Colonic mucosa (tissue), 4 donors: ENCODE measurements at regions not wholly inside any gene's neighbourhood (a gene's known extent, or its start where the extent isn't known, plus 50 kb on each side); places are given as distances from the start of the nearest gene placed in this dataset.

Source experiments
- DNase-seq: peaks from one replicate; pipeline ENCODE4 v3.0.0-alpha.2; 2020
- H3K27ac ChIP-seq: fragments of 200-600 bp; one replicate; pipeline ENCODE4 v1.8.0; 2021
- H3K27me3 ChIP-seq: fragments of 200-600 bp; one replicate; pipeline ENCODE4 v1.8.0; 2021
- H3K36me3 ChIP-seq: fragments of 200-600 bp; one replicate; pipeline ENCODE4 v1.8.0; 2021
- H3K4me1 ChIP-seq: fragments of 200-600 bp; one replicate; pipeline ENCODE4 v1.8.0; 2021; ENCODE audit warnings: mild to moderate bottlenecking
- H3K4me3 ChIP-seq: fragments of 200-600 bp; one replicate; pipeline ENCODE4 v1.8.0; 2021
- H3K9ac ChIP-seq, 2 donors: one replicate each; pipeline ENCODE4 v1.7.0; 2013; ENCODE audit warnings: control low read depth in 2 of 2, low read depth in 2 of 2, low read length in 2 of 2
- H3K9me3 ChIP-seq: fragments of 200-600 bp; one replicate; pipeline ENCODE4 v1.8.0; 2021
- CTCF ChIP-seq: fragments of 200-600 bp; IDR thresholded peaks from one replicate; pipeline ENCODE4 v1.8.0; 2022; ENCODE audit warnings: antibody characterized with exemption, mild to moderate bottlenecking
- intact Hi-C: fragments of 100-400 bp; cut with DNase I; formaldehyde crosslinking; loops from one replicate; pipeline ENCODE4 v1.14.1; 2022
- donor health status: healthy.
- donor health status: DM: no; HTN: no; CAD: no.
- donor health status: DM: no; HTN: no; CAD: no.

- Histone ChIP-seq H3K4me3 (no peak overlapping the region), H3K36me3 (no peaks in the 10 kb centered on the region), H3K9ac (no peak overlapping the region), H3K4me1 (no peaks in the 10 kb centered on the region), H3K27ac (no peak overlapping the region), H3K27me3 (no peaks in the 10 kb centered on the region), H3K9me3 (no peaks in the 10 kb centered on the region)
- no peak for TF ChIP-seq CTCF
- DNase-seq, result no peak
- intact Hi-C loops, result no loop called here
Observed at GRCh38 chr7:22578007-22578733, 78.2 kb upstream of the STEAP1B start.

- Histone ChIP-seq H3K9me3 (no peaks in the 10 kb centered on the region), H3K27ac (peak overlapping the region; percentile 12), H3K36me3 (no peaks in the 10 kb centered on the region), H3K4me3 (no peak overlapping the region), H3K9ac (no peak overlapping the region), H3K4me1 (no peaks in the 10 kb centered on the region), H3K27me3 (no peaks in the 10 kb centered on the region)
- DNase-seq, result peak; percentile 24
- no peak for TF ChIP-seq CTCF
- intact Hi-C loops, result no loop called here
Observed at GRCh38 chr7:22577470-22578001, 77.5 kb upstream of the STEAP1B start.

GRCh38 chr7:22576612-22577469 lies 76.9 kb upstream of the STEAP1B start:
- Histone ChIP-seq H3K9ac (no peak overlapping the region), H3K9me3 (no peaks in the 10 kb centered on the region), H3K4me1 (no peaks in the 10 kb centered on the region), H3K27me3 (no peaks in the 10 kb centered on the region), H3K27ac (peak overlapping the region; percentile 12), H3K36me3 (no peaks in the 10 kb centered on the region), H3K4me3 (no peak overlapping the region)
- no peak for TF ChIP-seq CTCF
- intact Hi-C loops, result no loop called here
- no peak for DNase-seq

- H3K4me1 ChIP-seq, result no peaks in the 10 kb centered on the region
- no peak overlapping the region for H3K27ac ChIP-seq
- H3K9me3 ChIP-seq, result no peaks in the 10 kb centered on the region
- no peak overlapping the region for H3K4me3 ChIP-seq
- no peak for DNase-seq
- H3K27me3 ChIP-seq, result no peaks in the 10 kb centered on the region
- no peak overlapping the region for H3K9ac ChIP-seq
- intact Hi-C loops, result no loop called here
- TF ChIP-seq CTCF, result no peak
- H3K36me3 ChIP-seq, result no peaks in the 10 kb centered on the region
Observed at GRCh38 chr7:22574754-22575520, 74.9 kb upstream of the STEAP1B start.

- intact Hi-C loops, result no loop called here
- Histone ChIP-seq H3K4me1 (no peaks in the 10 kb centered on the region), H3K4me3 (no peak overlapping the region), H3K36me3 (no peaks in the 10 kb centered on the region), H3K27ac (no peak overlapping the region), H3K9ac (no peak overlapping the region), H3K27me3 (no peaks in the 10 kb centered on the region), H3K9me3 (no peaks in the 10 kb centered on the region)
- TF ChIP-seq CTCF, result no peak
- DNase-seq, result no peak
Observed at GRCh38 chr7:22572937-22573336, 72.9 kb upstream of the STEAP1B start.
